HG02885 (cell line): ENCODE measurements at regions not wholly inside any gene's neighbourhood (a gene's known extent, or its start where the extent isn't known, plus 50 kb on each side); places are given as distances from the start of the nearest gene placed in this dataset.

Source experiments
- ATAC-seq: cut with Tn5 transposase; IDR thresholded peaks from one replicate; pipeline ENCODE4 v1.9.1; 2021; ENCODE audit warnings: mild to moderate bottlenecking; ENCODE audit not compliant: unreplicated experiment, poor library complexity

DNA sequence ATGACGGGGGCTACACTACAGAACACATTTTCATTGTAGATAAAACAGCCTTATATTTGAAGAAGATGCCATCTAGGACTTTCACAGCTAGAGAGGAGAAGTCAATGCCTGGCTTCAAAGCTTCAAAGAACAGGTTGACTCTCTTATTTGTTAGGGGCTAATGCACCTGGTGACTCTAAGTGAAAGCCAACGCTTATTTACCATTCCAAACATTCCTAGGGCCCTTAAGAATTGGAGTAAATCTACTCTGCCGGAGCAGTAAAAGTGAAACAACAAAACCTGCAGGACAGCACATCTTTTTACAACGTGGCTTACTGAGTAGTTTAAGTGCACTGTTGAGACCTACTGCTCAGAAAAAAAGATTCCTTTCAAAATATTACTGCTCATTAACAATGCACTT, 487.2 kb upstream of the SOX5 start:
- no peak for ATAC-seq

DNA sequence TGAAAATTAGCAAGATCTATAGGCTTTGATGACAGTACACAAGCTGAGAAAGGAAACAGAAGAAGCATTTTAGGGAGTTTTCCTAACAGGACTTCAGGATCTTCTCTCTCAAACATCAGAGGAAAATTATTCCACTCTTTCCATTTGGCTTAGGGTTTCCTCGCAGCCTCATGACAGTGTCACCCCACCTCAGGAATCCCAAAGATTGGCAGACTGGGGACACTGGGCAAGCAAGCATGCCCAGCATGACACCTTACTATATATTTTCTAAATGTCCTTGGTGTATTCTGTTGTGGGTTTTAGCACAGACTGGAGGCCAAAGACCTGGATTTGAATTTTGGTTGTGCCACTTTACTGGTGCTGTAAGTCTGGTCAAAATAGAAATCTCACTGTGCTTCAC, 482.4 kb upstream of the SOX5 start:
- no peak for ATAC-seq

DNA sequence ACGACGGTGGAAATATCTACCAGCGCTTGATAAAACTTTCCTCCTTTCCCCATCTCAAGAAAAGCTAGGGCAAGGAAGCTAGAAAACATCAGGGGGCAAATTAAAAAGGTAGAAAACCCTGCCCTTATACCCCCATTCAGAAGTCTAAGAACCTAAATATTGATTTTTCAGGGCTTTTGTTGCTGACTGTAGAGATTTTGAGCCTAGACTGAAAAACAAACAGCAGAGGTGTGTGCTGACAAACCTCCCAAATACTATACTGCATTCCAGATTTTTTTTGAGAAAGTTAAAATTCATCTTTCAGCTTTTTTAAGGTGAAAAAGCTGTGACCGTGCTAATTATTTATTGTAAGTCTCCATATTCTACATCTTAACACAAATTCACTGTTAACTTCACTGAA, 478.3 kb upstream of the SOX5 start:
- no peak for ATAC-seq

DNA sequence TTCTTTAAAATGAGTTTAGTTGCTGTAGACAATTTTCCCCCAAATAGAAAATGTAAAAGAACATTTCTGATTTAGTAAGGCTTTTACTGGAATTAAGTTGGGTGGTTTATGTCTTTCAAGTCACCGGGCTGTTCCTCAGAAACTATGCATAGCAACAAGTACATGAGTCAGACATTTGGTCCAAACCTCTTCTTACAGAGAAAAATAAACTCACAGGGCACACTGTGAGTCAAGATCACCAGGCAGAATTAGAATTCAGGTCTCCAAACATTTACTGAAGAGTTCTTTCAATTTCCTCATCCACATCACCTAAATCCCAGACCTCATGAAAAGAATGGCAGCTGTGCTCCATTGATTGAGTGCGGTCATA, 476.1 kb upstream of the SOX5 start:
- no peak for ATAC-seq

DNA sequence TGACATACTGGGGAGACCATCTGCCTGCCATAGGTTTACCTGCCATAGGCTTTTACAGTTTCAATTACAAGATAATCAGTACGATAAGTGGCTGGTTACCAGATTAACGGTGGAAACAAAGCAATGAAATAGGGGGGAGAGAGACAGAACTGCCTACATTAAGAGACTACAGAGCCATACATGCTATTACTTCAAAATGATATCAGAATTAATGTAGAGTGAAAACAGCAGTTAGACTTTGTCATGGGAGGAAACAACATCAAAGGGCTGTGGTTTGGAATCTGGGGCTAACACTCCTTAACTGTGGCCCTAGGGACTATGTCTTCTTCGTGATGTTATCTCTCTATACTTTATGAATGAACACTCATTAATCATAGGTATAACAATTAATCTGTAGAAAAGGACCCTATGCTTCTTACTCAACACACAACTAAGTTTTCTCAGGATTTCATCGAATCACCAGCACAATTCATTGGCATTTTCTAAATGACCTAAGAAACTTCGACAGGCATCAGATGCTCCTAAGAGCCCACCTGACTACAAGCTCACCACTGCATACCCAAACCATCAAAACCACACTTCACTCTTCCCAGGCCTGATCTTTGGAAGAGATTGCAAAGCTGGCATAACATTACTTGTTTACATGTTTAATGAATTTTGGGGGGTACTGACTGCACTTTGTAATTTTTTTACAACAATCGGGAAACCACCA, 475.6 kb upstream of the SOX5 start:
- ATAC-seq = no peak

DNA sequence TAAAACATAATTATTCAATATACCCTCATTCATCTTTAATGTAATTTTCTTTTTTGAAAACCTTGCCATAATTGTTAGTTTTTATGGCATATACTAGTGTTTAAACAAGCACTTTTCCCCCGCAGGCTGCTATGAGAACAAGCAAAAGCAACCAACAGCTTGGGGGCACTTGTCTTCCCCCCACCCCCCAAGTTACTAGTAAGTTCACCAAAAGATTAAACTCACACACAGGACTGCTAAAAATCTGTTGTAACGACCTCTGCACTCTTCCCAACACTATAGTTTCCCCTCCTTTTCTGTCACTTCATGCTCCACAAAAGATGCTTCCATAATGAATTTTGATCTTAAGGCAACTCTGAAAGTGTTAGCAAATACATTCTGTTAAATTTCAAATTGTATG, 474.9 kb upstream of the SOX5 start:
- no peak for ATAC-seq

DNA sequence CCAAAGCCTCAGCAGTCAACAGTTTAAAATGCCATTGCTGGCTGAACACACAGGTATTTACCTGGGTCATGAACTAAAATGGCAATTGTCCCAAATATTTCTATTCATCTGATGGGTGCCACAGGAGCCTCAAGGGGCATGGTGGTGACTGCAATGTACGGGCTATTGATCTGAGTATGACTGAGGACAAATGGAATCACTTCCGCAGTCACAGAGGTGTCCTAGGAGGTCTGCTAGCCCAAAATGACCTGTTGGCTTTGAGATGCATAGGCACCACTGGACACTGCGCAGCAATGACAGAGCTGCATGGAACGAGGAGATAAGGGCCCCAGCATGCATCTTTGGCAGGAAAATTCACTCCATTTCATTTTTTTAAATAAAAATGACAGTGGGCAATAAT, 474.1 kb upstream of the SOX5 start:
- ATAC-seq = no peak

DNA sequence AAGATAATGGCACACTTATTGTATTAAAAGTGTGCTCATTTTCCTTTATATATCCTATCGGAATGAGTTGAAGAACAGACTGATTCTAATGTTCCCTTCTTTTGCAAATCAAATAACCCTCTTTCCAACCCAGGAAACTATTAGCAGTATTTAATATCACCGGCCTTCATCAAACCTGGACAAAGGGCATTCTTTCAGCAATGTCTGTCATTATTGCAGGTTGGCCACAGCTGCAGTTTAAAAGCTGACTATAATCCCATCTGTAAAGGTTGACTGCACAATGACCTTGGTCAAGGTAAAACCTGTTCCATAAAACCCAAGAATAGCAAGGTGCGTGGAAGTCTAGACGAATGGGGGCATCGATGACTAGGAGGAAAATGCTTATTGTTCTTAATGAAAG, 472.3 kb upstream of the SOX5 start:
- no peak for ATAC-seq

DNA sequence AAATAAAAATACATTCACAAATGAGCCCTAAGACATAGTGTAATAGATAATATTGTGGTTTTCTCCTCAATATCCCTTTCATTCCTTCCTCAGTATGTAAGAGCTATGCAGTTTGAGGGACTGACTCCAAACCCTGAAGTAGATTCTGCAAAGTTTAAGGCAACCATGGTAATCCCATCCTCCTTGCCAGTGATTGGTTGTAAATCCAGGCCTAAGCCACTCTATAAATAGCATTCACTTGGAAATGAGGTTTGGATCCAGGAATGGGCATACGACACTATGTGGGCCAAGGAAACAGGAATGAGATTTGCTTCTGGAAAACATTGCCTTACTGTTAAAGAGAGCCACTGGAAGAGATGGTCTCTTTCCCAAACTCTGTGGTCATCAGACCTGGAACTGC, 468.7 kb upstream of the SOX5 start:
- no peak for ATAC-seq

DNA sequence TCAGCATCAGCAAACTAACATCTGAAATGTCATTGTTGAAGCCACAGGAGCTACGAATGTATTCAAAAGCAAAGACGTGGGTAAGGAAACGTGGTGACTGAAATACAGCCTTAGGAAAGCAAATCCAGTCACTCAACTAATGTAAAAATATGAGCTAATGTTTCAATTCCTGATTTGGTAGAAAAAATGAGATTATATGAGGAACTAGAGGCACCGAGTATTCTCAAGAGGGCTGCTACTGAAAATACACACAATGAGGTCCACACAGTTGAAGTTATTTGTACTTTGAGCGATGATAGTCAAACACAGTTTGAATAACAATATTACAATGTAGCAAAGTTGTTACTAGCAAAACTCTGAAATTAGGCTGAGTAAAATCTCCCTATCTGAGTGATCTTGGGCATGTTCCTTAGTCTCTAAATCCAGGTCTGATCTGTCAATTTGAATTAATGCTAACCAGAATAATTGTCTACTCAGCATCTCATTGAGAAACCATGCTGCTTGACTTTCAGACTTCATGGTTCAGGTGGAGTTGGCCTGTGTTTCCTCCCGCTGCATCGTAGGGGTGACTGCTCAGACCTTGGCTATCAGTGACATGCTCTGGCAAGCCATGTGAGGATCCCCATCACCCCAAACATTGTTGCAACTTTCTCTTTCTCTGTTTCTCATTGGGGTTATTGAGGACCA, 467.1 kb upstream of the SOX5 start:
- ATAC-seq = no peak

DNA sequence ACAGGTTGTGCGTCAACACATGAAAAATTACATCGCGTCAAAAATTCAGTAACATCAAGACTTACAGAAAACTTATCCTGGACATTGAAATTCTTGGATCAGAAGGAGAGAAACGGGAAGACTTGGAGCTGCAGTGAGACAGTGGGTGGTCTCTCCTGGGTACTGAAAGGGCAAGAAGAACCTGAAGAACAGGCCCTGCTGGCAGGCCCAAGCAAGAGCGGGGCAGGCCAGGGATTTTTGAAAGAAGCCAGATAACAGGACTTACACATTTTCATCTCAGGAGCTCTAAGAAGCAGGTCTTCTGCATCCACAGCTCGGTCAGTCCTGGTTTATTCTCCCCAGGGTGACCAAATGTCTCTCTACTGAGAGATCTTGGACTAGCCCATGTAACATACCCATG, 466.5 kb upstream of the SOX5 start:
- ATAC-seq = no peak

DNA sequence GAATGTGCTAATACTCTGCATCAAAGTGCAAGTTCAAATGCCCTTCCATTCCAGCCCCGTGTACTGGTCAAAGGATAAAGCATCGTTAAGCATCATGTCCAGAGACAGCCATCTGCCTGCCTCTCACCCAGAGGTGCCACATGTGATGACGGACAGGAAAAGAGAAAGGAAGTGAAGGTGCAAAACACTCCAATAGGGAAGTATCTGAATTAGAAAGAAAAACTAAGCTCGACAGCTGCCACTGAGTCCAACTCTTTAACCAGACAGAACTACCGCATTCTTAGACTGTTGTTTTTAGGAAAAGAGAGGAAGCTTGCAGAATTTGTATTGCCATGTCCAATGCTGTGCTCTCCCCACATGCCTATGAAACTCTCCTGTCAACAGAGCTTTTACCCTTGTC, 465.0 kb upstream of the SOX5 start:
- no peak for ATAC-seq

DNA sequence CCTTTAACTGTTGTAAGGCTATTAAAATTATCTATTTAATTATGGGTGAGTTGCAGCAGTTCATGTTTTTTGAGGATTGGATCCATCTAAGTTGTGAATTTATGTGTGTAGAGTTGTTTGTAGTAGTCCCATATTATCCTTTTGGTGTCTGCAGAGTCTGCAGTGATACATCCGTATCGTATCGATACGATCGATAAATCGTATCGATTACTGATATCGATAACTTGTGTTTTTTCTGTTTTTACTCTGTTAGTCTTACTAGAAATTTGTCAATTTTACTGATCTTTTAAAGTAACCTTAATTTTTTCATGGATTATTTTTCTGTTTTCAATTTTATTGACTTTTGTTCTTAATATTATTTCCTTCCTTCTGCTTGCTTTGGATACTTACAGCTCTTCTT, 462.5 kb upstream of the SOX5 start:
- no peak for ATAC-seq

DNA sequence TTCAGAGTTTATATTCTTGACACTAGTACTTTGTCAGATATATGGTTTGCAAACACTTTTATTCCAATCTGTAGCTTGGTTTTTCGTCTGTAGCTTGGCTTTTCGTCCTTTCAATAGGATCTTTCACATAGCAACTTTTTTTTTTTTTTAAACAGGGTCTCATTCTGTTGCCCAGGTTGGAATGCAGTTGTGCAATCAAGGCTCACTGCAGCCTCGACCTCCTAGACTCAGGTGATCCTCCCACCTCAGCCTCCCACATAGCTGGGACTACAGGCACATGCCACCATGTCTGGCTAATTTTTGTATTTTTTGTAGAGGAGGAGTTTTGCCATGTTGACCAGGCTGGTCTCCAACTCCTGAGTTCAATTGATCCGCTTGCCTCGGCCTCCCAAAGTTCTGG, 460.4 kb upstream of the SOX5 start:
- ATAC-seq = no peak

DNA sequence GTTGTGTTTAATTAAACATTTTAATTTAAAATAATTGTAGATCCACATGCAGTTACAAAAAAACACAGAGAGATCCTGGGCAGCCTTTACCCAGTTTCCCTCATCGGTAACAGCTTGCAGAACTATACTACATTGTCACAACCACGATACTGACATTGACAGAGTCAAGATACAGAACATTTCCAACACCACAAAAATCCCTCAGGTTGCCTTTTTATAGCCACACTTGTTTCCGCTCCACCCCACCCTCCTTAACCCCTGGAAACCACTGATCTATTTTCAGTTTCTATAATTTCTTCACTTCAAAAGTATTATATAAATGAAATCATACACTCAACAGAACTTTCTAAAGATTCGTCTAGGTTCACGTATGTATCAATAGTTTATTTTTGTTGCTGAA, 458.8 kb upstream of the SOX5 start:
- no peak for ATAC-seq

DNA sequence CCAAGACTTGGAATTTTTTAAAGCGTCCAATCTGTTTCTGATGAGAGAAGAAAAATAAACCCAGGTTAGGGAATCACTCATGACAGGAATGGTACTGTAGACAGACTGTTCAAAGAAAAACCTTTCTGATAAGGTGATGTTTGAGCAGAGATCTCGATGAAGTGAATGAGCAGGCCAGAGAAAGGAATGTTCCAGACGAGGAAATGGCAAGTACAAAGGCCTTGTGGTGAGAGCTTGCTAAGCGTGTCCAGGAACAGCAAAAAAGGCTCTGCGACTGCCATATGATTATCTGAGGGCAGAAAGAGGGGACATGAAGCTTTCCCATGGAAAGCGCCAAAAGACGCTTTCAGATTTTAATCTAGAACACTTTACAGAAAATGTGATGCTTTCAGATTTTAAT, 458.4 kb upstream of the SOX5 start:
- ATAC-seq = no peak

DNA sequence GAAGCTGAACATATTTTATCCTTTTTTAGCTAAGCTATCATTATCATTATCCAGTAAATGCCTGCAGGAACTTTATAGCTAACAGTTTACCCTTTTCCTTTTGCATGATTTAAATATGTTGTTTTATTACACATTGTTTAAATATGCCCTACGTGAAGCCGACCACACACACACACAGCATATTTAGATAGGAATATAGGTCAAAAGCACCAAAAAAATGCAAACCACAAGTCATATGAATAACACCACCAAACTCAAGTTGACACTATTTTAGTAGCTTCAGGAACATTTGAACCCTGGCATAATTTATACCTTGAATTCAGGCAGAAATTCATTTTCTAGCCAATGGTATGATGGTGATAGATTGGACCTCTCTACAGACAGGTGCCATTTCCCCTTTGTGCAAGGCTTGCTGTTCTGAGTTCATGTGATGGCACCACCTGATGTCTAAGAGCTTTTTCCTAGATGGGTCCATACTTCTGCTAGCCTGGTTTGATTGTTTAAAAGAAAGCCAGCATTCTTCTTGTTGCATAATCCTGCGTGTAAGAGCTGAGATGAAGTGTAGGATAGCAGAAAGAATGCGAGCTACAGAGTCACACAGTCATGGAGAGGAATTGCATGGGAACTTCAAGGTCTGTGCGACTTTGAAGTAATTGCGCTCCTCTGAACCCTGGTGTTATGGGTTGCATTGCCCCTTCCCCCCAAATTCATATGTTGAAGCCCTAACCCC, 454.8 kb upstream of the SOX5 start:
- no peak for ATAC-seq

DNA sequence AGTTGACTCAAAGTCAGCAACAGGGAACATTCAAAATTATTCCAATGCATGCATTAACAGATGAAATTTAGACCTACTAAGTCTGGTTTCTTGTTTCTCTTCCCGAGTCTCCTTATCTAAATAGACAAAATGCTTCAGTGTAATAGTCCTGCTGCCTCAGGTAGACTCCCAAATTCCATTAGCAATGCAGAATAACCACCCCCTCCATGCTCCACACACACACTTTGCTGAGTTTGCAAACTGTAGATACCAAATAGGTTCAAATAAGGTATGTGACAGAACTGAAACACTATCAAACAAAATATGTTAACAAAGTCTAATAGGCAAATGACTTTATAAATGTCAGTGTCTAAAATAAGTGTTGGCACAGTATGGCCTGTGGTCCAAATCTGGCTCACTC, 451.1 kb upstream of the SOX5 start:
- no peak for ATAC-seq

DNA sequence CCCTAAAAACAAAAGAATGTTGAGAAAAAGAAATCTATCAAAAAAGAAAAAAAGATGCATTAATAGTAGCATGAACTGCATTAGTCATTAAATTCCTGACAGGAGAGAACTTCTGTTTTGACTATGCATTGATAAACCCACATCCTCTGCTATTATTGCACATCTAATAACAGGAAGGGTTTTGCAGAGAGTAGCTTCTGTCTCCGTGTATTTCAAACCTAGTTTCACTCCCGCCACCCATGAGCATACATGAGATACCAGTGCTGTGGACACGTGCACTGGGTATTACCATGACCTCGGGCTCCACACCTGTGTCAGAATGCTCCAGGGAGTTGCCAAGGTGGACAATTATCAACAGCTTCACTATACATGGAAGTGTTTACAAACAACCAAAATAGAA, 449.1 kb upstream of the SOX5 start:
- peak; percentile 78 for ATAC-seq

DNA sequence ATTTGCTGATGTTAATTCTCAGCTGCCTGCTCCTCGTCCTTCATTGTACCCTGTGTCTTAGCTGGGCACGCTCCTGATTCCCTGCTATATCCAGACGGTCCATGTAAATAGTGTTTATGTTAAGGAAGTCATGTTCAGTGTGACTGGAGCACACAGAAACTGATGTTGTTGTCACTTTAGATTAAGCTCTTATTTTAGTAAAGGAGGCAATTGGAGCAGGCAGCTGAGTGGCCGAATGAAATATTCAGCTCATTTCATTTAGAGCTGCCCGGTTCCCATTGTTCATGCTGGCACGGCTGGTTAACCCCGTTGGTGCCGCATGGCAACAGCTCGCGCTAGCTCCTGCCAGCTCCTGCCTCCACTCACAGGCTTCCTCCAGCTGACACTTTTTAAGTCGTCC, 446.8 kb upstream of the SOX5 start:
- no peak for ATAC-seq

DNA sequence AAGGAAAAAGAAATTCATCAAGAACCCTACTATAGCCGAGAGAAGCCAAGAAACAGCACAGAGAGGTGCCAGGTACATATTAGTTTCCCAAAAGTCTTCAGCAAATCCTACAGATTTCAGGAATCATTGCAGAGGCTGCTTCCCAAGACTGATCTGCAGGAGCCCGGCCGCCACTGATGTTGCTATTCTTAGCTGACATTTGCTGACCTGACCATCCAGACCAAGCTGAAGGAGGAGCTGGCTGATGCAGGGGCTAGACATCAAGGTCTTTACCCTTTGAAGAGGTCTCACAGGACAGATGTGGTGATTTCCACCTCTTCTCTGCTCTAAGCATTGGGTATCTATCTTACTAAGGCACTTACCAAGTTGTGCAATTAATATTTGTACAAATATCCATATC, 444.8 kb upstream of the SOX5 start:
- no peak for ATAC-seq

DNA sequence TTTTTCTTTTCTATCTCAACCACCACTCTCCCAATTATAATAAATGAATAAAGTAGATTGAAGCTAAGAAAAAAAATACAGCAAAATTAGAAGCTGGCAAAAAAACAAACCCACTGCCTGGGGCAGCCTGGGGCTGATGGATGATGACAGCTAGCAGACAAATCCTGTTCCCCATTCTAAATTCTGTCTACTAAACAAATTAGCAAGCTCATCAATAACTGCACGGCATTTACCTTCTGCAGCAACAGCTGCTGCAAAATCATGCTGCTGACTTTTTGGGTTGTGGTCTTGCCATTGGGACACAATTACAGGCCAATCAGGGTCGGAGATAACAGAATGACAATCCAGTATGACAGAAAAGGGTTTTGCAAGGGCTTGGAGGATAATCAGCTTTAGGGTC, 443.6 kb upstream of the SOX5 start:
- no peak for ATAC-seq
